Activated CD8-positive, alpha-beta T cell treated with anti-CD3 and anti-CD28 coated beads, Interleukin-2, amount 10 ng/mL, durations not matched to agents 7 days and 5 days (primary cell): ENCODE measurements at regions not wholly inside any gene's neighbourhood (a gene's known extent, or its start where the extent isn't known, plus 50 kb on each side); places are given as distances from the start of the nearest gene placed in this dataset.
"Not testable (repeated sequence)": the region's sequence is repeated elsewhere in the genome, so short reads cannot be mapped to it uniquely, and the experiment has no call there.

Experiments
- ATAC-seq: fragments of 150-1000 bp; cut with Tn5 transposase; one replicate; pipeline ENCODE4 v1.10.0; 2021; ENCODE audit warnings: moderate library complexity
- CTCF ChIA-PET: fragments of 350-600 bp; sonication (Branson Sonifier 250); formaldehyde crosslinking; loops from one replicate; lab custom pipeline; 2021; ENCODE audit warnings: antibody characterized with exemption; lab: Charles Lee
- POLR2A ChIA-PET: fragments of 350-600 bp; sonication (Branson Sonifier 250); formaldehyde crosslinking; loops from one replicate; lab custom pipeline; 2021; ENCODE audit warnings: antibody characterized with exemption; lab: Charles Lee
- DNase-seq: peaks from one replicate; pipeline ENCODE4 v3.0.0-alpha.2; 2020
- H3K27ac Mint-ChIP-seq: one replicate; pipeline ENCODE4 v1.8.0; 2021; ENCODE audit warnings: mild to moderate bottlenecking, mixed read lengths
- H3K27me3 Mint-ChIP-seq: one replicate; pipeline ENCODE4 v1.8.0; 2021; ENCODE audit warnings: low read depth, mixed read lengths
- H3K36me3 Mint-ChIP-seq: one replicate; pipeline ENCODE4 v1.8.0; 2021; ENCODE audit warnings: low read depth, mixed read lengths
- H3K4me1 Mint-ChIP-seq: one replicate; pipeline ENCODE4 v1.8.0; 2021; ENCODE audit warnings: low read depth, mixed read lengths
- H3K4me3 Mint-ChIP-seq: one replicate; pipeline ENCODE4 v1.8.0; 2021; ENCODE audit warnings: mild to moderate bottlenecking, mixed read lengths
- H3K9me3 Mint-ChIP-seq: one replicate; pipeline ENCODE4 v1.8.0; 2022; ENCODE audit warnings: mixed read lengths; ENCODE audit not compliant: insufficient read depth

GRCh38 chr18:65206551-65207260 lies 544.1 kb upstream of the CDH7 start:
- CTCF ChIA-PET: no interaction called here
- no peak for ATAC-seq
- no peaks in the 10 kb centered on the region for H3K27me3 Mint-ChIP-seq

DNA sequence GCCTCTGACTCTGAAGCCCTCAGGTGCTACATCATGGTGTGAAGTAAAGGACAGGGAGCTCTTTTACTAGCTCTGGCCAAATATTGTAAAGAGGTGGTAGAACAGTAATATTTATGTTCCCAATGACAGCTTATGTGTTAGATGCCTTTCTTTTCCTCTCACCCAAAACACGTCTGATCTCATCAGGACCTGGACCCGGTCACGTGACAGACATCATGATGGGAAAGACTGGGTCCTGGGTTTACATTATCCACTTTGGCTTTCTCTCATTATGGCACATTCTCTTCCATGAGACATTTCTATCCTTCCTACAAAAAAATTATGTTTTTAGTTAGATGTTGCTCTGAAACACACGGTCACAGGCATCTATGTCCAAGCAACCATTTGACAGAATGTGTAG lies 548.7 kb upstream of the CDH7 start:
- H3K9me3 Mint-ChIP-seq: peaks cover 4% of the 10 kb centered on the region
- no peak for DNase-seq
- POLR2A ChIA-PET: no interaction called here
- H3K27ac Mint-ChIP-seq: no peak overlapping the region
- H3K4me1 Mint-ChIP-seq: no peaks in the 10 kb centered on the region
- no peaks in the 10 kb centered on the region for H3K27me3 Mint-ChIP-seq
- no peak overlapping the region for H3K4me3 Mint-ChIP-seq
- no peaks in the 10 kb centered on the region for H3K36me3 Mint-ChIP-seq
- CTCF ChIA-PET: no interaction called here
- no peak for ATAC-seq

More at GRCh38 chr18:65206551-65207260, 544.1 kb upstream of the CDH7 start:
- no peaks in the 10 kb centered on the region for H3K36me3 Mint-ChIP-seq
- no peak for DNase-seq
- POLR2A ChIA-PET: no interaction called here
- H3K9me3 Mint-ChIP-seq: no peaks in the 10 kb centered on the region
- no peak overlapping the region for H3K4me3 Mint-ChIP-seq
- H3K27ac Mint-ChIP-seq: no peak overlapping the region
- H3K4me1 Mint-ChIP-seq: no peaks in the 10 kb centered on the region

DNA sequence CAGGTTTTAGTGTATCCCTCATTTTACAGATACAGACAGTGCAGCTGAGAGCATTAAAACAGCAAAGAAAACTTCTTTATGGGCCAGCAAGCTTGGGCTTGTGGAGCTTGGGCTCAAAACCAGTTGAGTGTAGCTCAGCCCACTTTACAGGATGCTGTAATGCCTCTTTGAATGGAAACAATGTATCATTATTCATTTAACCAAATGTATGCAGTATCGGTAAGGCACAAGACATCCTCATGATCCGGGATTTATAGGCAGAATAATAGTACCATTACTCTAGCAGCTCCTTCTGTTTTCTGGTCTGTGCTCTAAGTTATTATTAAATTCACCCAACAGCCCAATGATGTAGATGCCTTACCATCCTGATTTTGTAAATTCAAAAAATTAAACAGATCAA lies 575.1 kb upstream of the CDH7 start:
- ATAC-seq (no peak), DNase-seq (no peak)
- H3K27ac Mint-ChIP-seq: no peak overlapping the region
- no peaks in the 10 kb centered on the region for H3K36me3 Mint-ChIP-seq
- H3K27me3 Mint-ChIP-seq: no peaks in the 10 kb centered on the region
- peaks cover 29% of the 10 kb centered on the region for H3K9me3 Mint-ChIP-seq
- ChIA-PET CTCF (no interaction called here), POLR2A (no interaction called here)
- H3K4me3 Mint-ChIP-seq: no peak overlapping the region
- H3K4me1 Mint-ChIP-seq: no peaks in the 10 kb centered on the region

DNA sequence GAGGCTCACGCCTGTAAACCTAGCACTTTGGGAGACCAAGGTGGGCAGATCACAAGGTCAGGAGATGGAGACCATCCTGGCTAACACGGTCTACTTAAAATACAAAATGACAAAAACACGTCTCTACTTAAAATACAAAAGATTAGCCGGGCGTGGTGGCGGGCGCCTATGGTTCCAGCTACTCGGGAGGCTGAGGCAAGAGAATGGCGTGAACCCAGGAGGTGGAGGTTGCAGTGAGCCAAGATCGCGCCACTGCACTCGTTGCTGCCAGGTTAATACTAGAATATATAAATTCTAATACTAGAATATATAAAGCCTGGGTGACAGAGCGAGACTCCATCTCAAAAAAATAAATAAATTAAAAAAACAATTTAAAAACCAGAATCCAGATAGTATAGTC lies 588.7 kb upstream of the CDH7 start:
- CTCF ChIA-PET, H3K4me3 Mint-ChIP-seq, DNase-seq, H3K4me1 Mint-ChIP-seq, H3K36me3 Mint-ChIP-seq, H3K27me3 Mint-ChIP-seq, POLR2A ChIA-PET, ATAC-seq, H3K27ac Mint-ChIP-seq: not testable (repeated sequence)
- H3K9me3 Mint-ChIP-seq: peaks cover 17% of the 10 kb centered on the region

- DNase-seq (no peak), ATAC-seq (no peak)
- CTCF ChIA-PET: no interaction called here
- Mint-ChIP-seq H3K4me1 (no peaks in the 10 kb centered on the region), H3K4me3 (no peak overlapping the region), H3K27me3 (no peaks in the 10 kb centered on the region), H3K9me3 (peaks cover 27% of the 10 kb centered on the region), H3K36me3 (no peaks in the 10 kb centered on the region), H3K27ac (no peak overlapping the region)
- POLR2A ChIA-PET: no interaction called here
These were observed 604.3 kb upstream of the CDH7 start for GRCh38 chr18:65146482-65147021.

GRCh38 chr18:65145312-65145711 lies 605.5 kb upstream of the CDH7 start:
- H3K27me3 Mint-ChIP-seq: no peaks in the 10 kb centered on the region
- H3K27ac Mint-ChIP-seq: no peak overlapping the region
- H3K9me3 Mint-ChIP-seq: peaks cover 26% of the 10 kb centered on the region
- ATAC-seq (no peak), DNase-seq (no peak)
- no peaks in the 10 kb centered on the region for H3K36me3 Mint-ChIP-seq
- ChIA-PET CTCF (no interaction called here), POLR2A (no interaction called here)
- no peaks in the 10 kb centered on the region for H3K4me1 Mint-ChIP-seq
- no peak overlapping the region for H3K4me3 Mint-ChIP-seq

DNA sequence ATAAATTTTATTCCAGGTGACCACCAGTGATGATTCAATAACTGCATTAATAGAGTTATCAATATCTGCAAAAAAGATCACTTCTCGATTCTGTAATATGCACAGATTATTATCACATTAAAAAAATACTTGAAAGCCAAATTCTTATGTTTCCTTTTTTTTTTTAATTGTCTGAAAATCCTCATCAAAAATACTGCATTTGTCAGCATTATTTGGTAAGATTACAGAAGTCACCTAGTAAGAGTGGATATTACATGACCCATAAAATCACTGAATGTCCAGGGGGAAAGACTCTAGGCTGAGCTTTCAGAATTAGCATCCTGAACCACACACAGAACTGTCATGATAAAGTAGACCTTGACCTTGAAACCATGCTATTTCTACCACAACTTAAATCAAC lies 617.2 kb upstream of the CDH7 start:
- Mint-ChIP-seq H3K4me1 (no peaks in the 10 kb centered on the region), H3K27me3 (no peaks in the 10 kb centered on the region), H3K9me3 (peaks cover 9% of the 10 kb centered on the region), H3K27ac (no peak overlapping the region), H3K36me3 (no peaks in the 10 kb centered on the region), H3K4me3 (no peak overlapping the region)
- DNase-seq (no peak), ATAC-seq (no peak)
- POLR2A ChIA-PET: no interaction called here
- CTCF ChIA-PET: no interaction called here

GRCh38 chr18:65124633-65125032 lies 626.2 kb upstream of the CDH7 start:
- POLR2A ChIA-PET: no interaction called here
- Mint-ChIP-seq H3K9me3 (peaks cover 20% of the 10 kb centered on the region), H3K36me3 (no peaks in the 10 kb centered on the region), H3K27ac (no peak overlapping the region), H3K4me1 (peaks cover 3% of the 10 kb centered on the region), H3K27me3 (no peaks in the 10 kb centered on the region), H3K4me3 (no peak overlapping the region)
- CTCF ChIA-PET: no interaction called here
- ATAC-seq (no peak), DNase-seq (no peak)

GRCh38 chr18:65103864-65104263 lies 646.9 kb upstream of the CDH7 start:
- H3K36me3 Mint-ChIP-seq: no peaks in the 10 kb centered on the region
- ATAC-seq (no peak), DNase-seq (no peak)
- H3K4me3 Mint-ChIP-seq: no peak overlapping the region
- ChIA-PET CTCF (no interaction called here), POLR2A (no interaction called here)
- no peaks in the 10 kb centered on the region for H3K4me1 Mint-ChIP-seq
- H3K27me3 Mint-ChIP-seq: no peaks in the 10 kb centered on the region
- no peak overlapping the region for H3K27ac Mint-ChIP-seq
- H3K9me3 Mint-ChIP-seq: peaks cover 16% of the 10 kb centered on the region

GRCh38 chr18:65093346-65093745 lies 657.5 kb upstream of the CDH7 start:
- no peak overlapping the region for H3K4me3 Mint-ChIP-seq
- H3K4me1 Mint-ChIP-seq: no peaks in the 10 kb centered on the region
- H3K27me3 Mint-ChIP-seq: no peaks in the 10 kb centered on the region
- DNase-seq: no peak
- no peak for ATAC-seq
- H3K27ac Mint-ChIP-seq: no peak overlapping the region
- ChIA-PET POLR2A (no interaction called here), CTCF (no interaction called here)
- peaks cover 8% of the 10 kb centered on the region for H3K9me3 Mint-ChIP-seq
- H3K36me3 Mint-ChIP-seq: no peaks in the 10 kb centered on the region

GRCh38 chr18:65091744-65092329 lies 659.0 kb upstream of the CDH7 start:
- ATAC-seq: no peak
- no peak overlapping the region for H3K4me3 Mint-ChIP-seq
- CTCF ChIA-PET: no interaction called here
- no peaks in the 10 kb centered on the region for H3K4me1 Mint-ChIP-seq
- no peaks in the 10 kb centered on the region for H3K36me3 Mint-ChIP-seq
- POLR2A ChIA-PET: no interaction called here
- H3K27me3 Mint-ChIP-seq: no peaks in the 10 kb centered on the region
- no peak overlapping the region for H3K27ac Mint-ChIP-seq
- no peak for DNase-seq
- peaks cover 8% of the 10 kb centered on the region for H3K9me3 Mint-ChIP-seq

DNA sequence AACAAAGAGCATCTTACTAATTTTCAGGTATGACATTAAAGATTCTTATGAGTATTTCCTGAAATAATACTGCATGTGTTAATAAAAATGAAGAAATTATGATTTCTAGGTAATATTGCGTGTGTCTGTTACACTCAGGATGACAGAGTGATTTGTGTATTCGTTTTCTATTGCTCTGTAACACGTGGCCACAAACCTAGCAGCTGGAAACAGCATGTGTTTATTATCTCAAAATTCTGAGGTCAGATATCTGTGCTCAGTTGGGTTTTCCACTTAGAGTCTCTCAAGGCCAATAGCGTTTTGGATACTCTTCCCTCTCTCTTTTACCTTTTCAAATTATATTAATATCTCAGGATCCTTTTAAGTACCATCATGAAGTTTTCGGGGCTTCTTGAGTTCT lies 667.9 kb upstream of the CDH7 start:
- Mint-ChIP-seq H3K27me3 (no peaks in the 10 kb centered on the region), H3K27ac (no peak overlapping the region), H3K36me3 (no peaks in the 10 kb centered on the region), H3K4me3 (no peak overlapping the region), H3K9me3 (peaks cover 11% of the 10 kb centered on the region), H3K4me1 (no peaks in the 10 kb centered on the region)
- ATAC-seq (no peak), DNase-seq (no peak)
- ChIA-PET CTCF (no interaction called here), POLR2A (no interaction called here)
